B cell (primary cell): ENCODE measurements at regions not wholly inside any gene's neighbourhood (a gene's known extent, or its start where the extent isn't known, plus 50 kb on each side); places are given as distances from the start of the nearest gene placed in this dataset.

Source experiments
- ATAC-seq: fragments of 200-7000 bp; cut with Tn5 transposase; one replicate; pipeline ENCODE4 v1.10.0; 2021; ENCODE audit warnings: low read depth, mild to moderate bottlenecking, moderate number of reproducible peaks, moderate library complexity
- CTCF ChIA-PET: fragments of 350-600 bp; sonication (Branson Sonifier 250); formaldehyde crosslinking; loops from one replicate; lab custom pipeline; 2021; ENCODE audit warnings: antibody characterized with exemption, inconsistent platforms; lab: Charles Lee
- POLR2A ChIA-PET: fragments of 350-600 bp; sonication (Branson Sonifier 250); formaldehyde crosslinking; loops from one replicate; lab custom pipeline; 2021; ENCODE audit warnings: antibody characterized with exemption; lab: Charles Lee
- DNase-seq: peaks from one replicate; pipeline ENCODE4 v3.0.0; 2013
- H2AFZ ChIP-seq: 2 replicates; pipeline ENCODE4 v1.6.1; 2012; ENCODE audit warnings: mild to moderate bottlenecking, low read depth, low read length; ENCODE audit not compliant: insufficient read depth, poor library complexity, severe bottlenecking
- H3K27ac ChIP-seq, 2 donors: 1 replicate in 1 of 2; 2 replicates in 1 of 2; pipeline ENCODE4 v1.5.1; 2012 to 2013; ENCODE audit warnings: low read length in 2 of 2, mild to moderate bottlenecking in 2 of 2, moderate library complexity in 1 of 2
- H3K27me3 ChIP-seq, 4 experiments: fragments of 200-600 bp in 1 of 4; sonication (generic) in 1 of 4; replicated peaks in 1 of 4; 1 replicate in 2 of 4; 2 replicates in 2 of 4; pipeline versions ENCODE4 v1.6.1 to v1.7.0; 2013 to 2016; ENCODE audit warnings: low read length in 3 of 4, mild to moderate bottlenecking in 2 of 4, mixed read lengths in 1 of 4, moderate library complexity in 1 of 4; ENCODE audit not compliant: insufficient read depth in 4 of 4, control insufficient read depth in 3 of 4; ENCODE audit errors: control extremely low read depth in 1 of 4
- H3K36me3 ChIP-seq, 2 experiments: replicated peaks in 1 of 2; 1 replicate in 1 of 2; 2 replicates in 1 of 2; pipeline versions ENCODE4 v1.6.1 to v1.7.1; 2013; ENCODE audit warnings: low read length in 1 of 2; ENCODE audit not compliant: insufficient read depth in 2 of 2, control insufficient read depth in 1 of 2; ENCODE audit errors: control extremely low read depth in 1 of 2, extremely low read depth in 1 of 2
- H3K4me1 ChIP-seq, 2 donors: fragments of 200-600 bp in 1 of 2; sonication (generic) in 1 of 2; 1 replicate in 1 of 2; 2 replicates in 1 of 2; pipeline versions ENCODE4 v1.5.1 to v1.6.1; 2013 to 2017; ENCODE audit warnings: low read length in 2 of 2; ENCODE audit not compliant: control insufficient read depth in 2 of 2, insufficient read depth in 2 of 2
- H3K4me2 ChIP-seq: replicated peaks from 2 replicates; pipeline ENCODE3; 2012; ENCODE audit warnings: mild to moderate bottlenecking, low read depth, low read length; ENCODE audit not compliant: poor library complexity, severe bottlenecking
- H3K4me3 ChIP-seq, 5 experiments: fragments of 200-600 bp in 1 of 5; sonication (generic) in 1 of 5; 1 replicate in 3 of 5; 2 replicates in 2 of 5; pipeline versions ENCODE4 v1.5.1 to v1.7.0; 2011 to 2016; ENCODE audit warnings: low read length in 4 of 5, mild to moderate bottlenecking in 4 of 5, low read depth in 2 of 5, control low read depth in 1 of 5, moderate library complexity in 1 of 5; ENCODE audit not compliant: insufficient read depth in 1 of 5; ENCODE audit errors: control extremely low read depth in 1 of 5, extremely low read depth in 1 of 5
- H3K79me2 ChIP-seq: fragments of 200-600 bp; sonication (generic); one replicate; pipeline ENCODE4 v1.6.0; 2016; ENCODE audit warnings: low read length; ENCODE audit not compliant: control insufficient read depth, insufficient read depth
- H3K9ac ChIP-seq: fragments of 200-600 bp; sonication (generic); 2 replicates; pipeline ENCODE4 v1.6.1; 2017; ENCODE audit warnings: mild to moderate bottlenecking, low read length, moderate library complexity
- H3K9me3 ChIP-seq, 3 donors: one replicate each; pipeline versions ENCODE4 v1.6.1 to v1.7.1; 2013; ENCODE audit warnings: low read length in 2 of 3; ENCODE audit not compliant: control insufficient read depth in 2 of 3, insufficient read depth in 1 of 3; ENCODE audit errors: control extremely low read depth in 1 of 3
- H4K20me1 ChIP-seq: 2 replicates; pipeline ENCODE4 v1.6.0; 2012; ENCODE audit warnings: mild to moderate bottlenecking, low read length; ENCODE audit not compliant: insufficient read depth, control insufficient read depth, poor library complexity, severe bottlenecking
- H3K27ac Mint-ChIP-seq: one replicate; pipeline ENCODE4 v1.8.0; 2021; ENCODE audit warnings: mixed read lengths
- H3K27me3 Mint-ChIP-seq: one replicate; pipeline ENCODE4 v1.8.0; 2021; ENCODE audit warnings: mixed read lengths
- H3K4me1 Mint-ChIP-seq: one replicate; pipeline ENCODE4 v1.8.0; 2021; ENCODE audit warnings: mixed read lengths
- H3K4me3 Mint-ChIP-seq: one replicate; pipeline ENCODE4 v1.8.0; 2021; ENCODE audit warnings: mixed read lengths
- H3K9me3 Mint-ChIP-seq: one replicate; pipeline ENCODE4 v1.8.0; 2022; ENCODE audit warnings: mixed read lengths; ENCODE audit not compliant: insufficient read depth
- EZH2 ChIP-seq: IDR thresholded peaks from 2 replicates; pipeline ENCODE4 v1.6.1; 2012; ENCODE audit warnings: borderline replicate concordance, low read depth, mild to moderate bottlenecking, moderate library complexity, low read length; ENCODE audit not compliant: insufficient read depth, poor library complexity, severe bottlenecking
- WGBS: methylation state at CpG from one replicate; pipeline ENCODE4 v1.1.5; 2013; ENCODE audit warnings: missing lambda C conversion rate; ENCODE audit not compliant: insufficient coverage; 5-methylcytosine and 5-hydroxymethylcytosine counted together
- intact Hi-C: fragments of 100-400 bp; cut with micrococcal nuclease; formaldehyde crosslinking; loops from one replicate; pipeline ENCODE4 v1.10.0; 2022
- TF ChIP-seq, protein P1 (sequence below): fragments of 200-600 bp; IDR thresholded peaks from one replicate; pipeline ENCODE4 v1.8.0; 2022; ENCODE audit warnings: antibody characterized with exemption, mild to moderate bottlenecking

DNA sequence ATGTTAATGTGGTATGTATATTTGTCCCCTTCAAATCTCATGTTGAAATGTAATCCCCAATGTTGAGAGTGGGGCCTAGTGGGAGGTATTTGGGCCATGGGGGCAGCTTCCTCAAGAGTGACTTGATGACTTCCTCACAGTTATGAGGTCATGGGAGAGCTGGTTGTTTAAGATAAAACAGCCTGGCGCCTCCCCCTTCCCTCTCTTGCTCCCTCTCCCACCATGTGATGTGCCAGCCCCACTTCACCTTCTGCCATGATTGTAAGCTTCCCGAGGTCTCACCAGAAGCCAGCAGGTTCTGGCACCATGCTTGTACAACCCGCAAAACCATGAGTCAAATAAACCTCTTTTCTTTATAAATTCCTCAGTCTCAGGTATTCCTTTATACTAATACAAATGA, 258.3 kb upstream of the POU3F3 start:
- TF ChIP-seq, protein P1, sequence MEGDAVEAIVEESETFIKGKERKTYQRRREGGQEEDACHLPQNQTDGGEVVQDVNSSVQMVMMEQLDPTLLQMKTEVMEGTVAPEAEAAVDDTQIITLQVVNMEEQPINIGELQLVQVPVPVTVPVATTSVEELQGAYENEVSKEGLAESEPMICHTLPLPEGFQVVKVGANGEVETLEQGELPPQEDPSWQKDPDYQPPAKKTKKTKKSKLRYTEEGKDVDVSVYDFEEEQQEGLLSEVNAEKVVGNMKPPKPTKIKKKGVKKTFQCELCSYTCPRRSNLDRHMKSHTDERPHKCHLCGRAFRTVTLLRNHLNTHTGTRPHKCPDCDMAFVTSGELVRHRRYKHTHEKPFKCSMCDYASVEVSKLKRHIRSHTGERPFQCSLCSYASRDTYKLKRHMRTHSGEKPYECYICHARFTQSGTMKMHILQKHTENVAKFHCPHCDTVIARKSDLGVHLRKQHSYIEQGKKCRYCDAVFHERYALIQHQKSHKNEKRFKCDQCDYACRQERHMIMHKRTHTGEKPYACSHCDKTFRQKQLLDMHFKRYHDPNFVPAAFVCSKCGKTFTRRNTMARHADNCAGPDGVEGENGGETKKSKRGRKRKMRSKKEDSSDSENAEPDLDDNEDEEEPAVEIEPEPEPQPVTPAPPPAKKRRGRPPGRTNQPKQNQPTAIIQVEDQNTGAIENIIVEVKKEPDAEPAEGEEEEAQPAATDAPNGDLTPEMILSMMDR, result no peak
- TF ChIP-seq EZH2, result no peak
- no peaks in the 10 kb centered on the region for H3K27me3 ChIP-seq
- no peak overlapping the region for H3K4me3 ChIP-seq
- POLR2A ChIA-PET, result no interaction called here
- no peak overlapping the region for H3K4me3 Mint-ChIP-seq
- no peak for DNase-seq
- 97% methylated on average over 3 of the region's 3 CpGs for WGBS
- ATAC-seq, result no peak
- intact Hi-C loops, result no loop called here
- no peak overlapping the region for H3K27ac Mint-ChIP-seq
- H3K9me3 ChIP-seq, result no peaks in the 10 kb centered on the region
- H3K4me1 ChIP-seq, result no peaks in the 10 kb centered on the region
- H3K4me1 Mint-ChIP-seq, result no peaks in the 10 kb centered on the region
- H3K27ac ChIP-seq, result no peak overlapping the region
- CTCF ChIA-PET, result no interaction called here
- peaks cover 4% of the 10 kb centered on the region for H3K27me3 Mint-ChIP-seq
- peaks cover 6% of the 10 kb centered on the region for H3K9me3 Mint-ChIP-seq
- H3K36me3 ChIP-seq, result no peaks in the 10 kb centered on the region
- H2AFZ ChIP-seq, result no peak overlapping the region
- H4K20me1 ChIP-seq, result no peaks in the 10 kb centered on the region
- no peak overlapping the region for H3K4me2 ChIP-seq
- H3K9ac ChIP-seq, result no peak overlapping the region
- no peaks in the 10 kb centered on the region for H3K79me2 ChIP-seq

DNA sequence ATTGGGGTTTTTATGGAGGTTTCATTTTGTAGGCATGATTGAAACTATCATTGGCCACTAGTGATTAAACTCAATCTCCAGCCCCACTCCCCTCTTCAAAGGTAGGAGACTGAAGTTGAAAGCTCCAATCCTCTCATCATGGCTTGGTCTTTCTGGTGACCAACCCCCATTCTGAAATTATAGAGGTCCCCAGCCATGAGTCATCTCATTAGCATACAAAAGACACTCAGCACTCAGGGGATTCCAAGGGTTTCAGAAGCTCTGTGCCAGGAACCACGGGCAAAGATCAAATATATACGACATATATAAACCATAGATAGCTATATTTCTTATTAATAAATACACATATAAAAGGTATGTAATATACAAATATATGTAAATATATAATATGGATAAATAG, 256.0 kb upstream of the POU3F3 start:
- H3K27me3 Mint-ChIP-seq, result peaks cover 4% of the 10 kb centered on the region
- no peaks in the 10 kb centered on the region for H4K20me1 ChIP-seq
- TF ChIP-seq EZH2, result no peak
- TF ChIP-seq, protein P1, result no peak
- no peaks in the 10 kb centered on the region for H3K79me2 ChIP-seq
- H3K27me3 ChIP-seq, result no peaks in the 10 kb centered on the region
- H3K27ac Mint-ChIP-seq, result no peak overlapping the region
- no peaks in the 10 kb centered on the region for H3K4me1 Mint-ChIP-seq
- ChIA-PET CTCF (no interaction called here), POLR2A (no interaction called here)
- H3K4me1 ChIP-seq, result no peaks in the 10 kb centered on the region
- ATAC-seq (no peak), DNase-seq (no peak)
- no peak overlapping the region for H3K4me3 ChIP-seq
- H3K4me2 ChIP-seq, result no peak overlapping the region
- H3K36me3 ChIP-seq, result no peaks in the 10 kb centered on the region
- no peak overlapping the region for H2AFZ ChIP-seq
- WGBS, result no CpG with 5 or more reads among the region's 2 CpGs
- H3K9ac ChIP-seq, result no peak overlapping the region
- no peaks in the 10 kb centered on the region for H3K9me3 Mint-ChIP-seq
- H3K9me3 ChIP-seq, result no peaks in the 10 kb centered on the region
- H3K4me3 Mint-ChIP-seq, result no peak overlapping the region
- intact Hi-C loops, result no loop called here
- H3K27ac ChIP-seq, result no peak overlapping the region
